ENCODE measurements at regions not wholly inside any gene's neighbourhood (a gene's known extent, or its start where the extent isn't known, plus 50 kb on each side); places are given as distances from the start of the nearest gene placed in this dataset.

DNA sequence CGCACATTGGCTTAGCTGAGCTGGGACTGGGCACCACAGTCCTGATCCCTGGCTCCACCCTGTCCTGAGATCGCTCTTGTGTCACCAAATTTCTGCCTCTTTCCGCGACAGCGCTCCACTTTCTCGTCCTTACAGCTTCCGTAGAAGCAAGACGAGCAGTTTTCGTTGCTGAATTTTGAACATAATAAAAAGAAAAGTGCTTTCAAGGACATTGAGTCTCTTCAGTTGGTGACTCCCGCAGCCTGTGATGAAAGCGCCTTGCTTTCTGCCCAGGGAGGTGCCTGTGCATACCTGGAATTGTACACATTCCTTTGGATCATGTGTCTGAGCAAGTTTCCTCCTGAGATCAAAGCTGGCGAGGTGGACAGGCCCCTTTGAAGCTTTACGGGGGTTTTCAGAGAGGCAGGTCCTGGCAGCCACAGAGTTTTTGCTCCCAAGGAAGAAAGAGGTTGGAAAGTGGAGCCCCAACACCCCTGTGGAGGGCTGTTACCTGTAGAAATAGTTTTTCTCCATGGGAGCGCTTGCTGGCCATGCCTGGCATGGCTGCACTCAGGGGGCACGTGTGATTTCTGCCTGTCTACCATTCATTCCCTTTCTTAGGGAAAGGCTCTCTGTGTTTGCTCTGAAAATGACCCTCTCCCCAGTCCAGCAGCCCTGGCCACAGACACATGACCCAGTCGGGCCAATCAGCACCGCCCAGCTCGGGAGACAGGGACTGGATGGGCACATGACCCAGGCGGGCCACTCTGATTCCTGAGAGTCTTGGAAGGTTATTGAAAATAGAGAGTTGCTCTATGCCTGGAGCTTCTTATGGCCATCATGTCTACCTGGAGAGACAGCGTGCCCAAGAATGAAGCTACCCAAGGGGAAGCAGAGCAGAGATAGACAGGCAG is 115.6 kb upstream of the OTOS start:
- Histone ChIP-seq H3K36me3 (no peaks in the 10 kb centered on the region), H3K4me3 (no peak overlapping the region), H3K27me3 (no peaks in the 10 kb centered on the region), H3K27ac (peak overlapping the region in 1 of 2 donors; percentile 27), H3K9me3 (no peaks in the 10 kb centered on the region), H3K4me1 (ENCODE audit: insufficient read depth) (peaks cover 32% of the 10 kb centered on the region)
- TF ChIP-seq POLR2A (IDR thresholded peaks at IDR 0.05): no peak
- TF ChIP-seq, protein P1, sequence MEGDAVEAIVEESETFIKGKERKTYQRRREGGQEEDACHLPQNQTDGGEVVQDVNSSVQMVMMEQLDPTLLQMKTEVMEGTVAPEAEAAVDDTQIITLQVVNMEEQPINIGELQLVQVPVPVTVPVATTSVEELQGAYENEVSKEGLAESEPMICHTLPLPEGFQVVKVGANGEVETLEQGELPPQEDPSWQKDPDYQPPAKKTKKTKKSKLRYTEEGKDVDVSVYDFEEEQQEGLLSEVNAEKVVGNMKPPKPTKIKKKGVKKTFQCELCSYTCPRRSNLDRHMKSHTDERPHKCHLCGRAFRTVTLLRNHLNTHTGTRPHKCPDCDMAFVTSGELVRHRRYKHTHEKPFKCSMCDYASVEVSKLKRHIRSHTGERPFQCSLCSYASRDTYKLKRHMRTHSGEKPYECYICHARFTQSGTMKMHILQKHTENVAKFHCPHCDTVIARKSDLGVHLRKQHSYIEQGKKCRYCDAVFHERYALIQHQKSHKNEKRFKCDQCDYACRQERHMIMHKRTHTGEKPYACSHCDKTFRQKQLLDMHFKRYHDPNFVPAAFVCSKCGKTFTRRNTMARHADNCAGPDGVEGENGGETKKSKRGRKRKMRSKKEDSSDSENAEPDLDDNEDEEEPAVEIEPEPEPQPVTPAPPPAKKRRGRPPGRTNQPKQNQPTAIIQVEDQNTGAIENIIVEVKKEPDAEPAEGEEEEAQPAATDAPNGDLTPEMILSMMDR (IDR thresholded peaks at IDR 0.05): no peak
- no peak for TF ChIP-seq EP300 (IDR thresholded peaks at IDR 0.05)
- no peak for DNase-seq
- intact Hi-C loops (cut with DNase I): no loop called here
- 81 to 83% (median 81%) methylated on average over 20 of the region's 20 CpGs for WGBS, 3 donors

DNA sequence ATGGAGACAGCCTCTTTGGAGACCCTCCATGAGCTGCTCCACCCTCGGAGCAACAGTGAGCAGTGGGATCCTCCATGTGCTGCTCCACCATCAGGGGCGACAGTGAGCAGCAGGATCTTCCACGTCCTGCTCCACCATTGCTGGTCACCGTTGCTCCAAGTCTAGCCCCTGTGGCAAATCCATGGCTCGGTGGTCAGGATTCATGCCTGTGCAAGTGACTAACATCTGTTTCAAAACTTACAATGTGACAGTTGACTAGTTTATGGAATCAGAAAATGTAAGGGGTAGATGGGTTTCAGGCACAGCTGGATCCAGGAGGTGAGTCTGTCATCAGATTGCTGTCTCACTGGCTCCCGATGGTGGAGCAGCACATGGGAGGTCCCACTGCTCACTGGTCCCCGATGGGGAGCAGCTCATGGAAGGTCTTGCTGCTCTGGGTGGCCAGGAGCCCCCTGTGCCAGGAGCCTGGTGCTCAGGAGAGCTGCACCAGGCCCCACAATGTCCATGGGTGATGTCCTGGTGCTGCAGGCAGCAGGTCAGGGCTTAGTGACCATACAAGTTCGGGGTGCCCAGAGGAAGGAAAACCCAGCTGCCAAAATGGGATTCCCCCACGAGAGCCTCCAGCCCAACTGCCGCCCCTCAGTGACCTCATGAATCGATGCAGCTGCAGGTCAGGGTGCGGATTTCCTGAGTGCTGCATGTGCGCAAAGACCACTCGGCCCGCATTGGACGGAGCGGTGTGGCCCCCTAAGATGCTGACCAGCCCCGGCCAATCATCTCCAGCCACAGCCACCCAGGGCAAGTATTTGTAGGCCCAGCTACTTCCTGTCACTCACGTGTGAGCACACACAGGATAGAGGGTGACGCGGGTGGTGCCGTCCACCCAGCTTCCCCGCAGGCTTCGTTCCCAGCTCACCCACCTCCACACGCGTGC is 116.5 kb upstream of the OTOS start:
- peak overlapping the region in 1 of 2 donors; percentile 95 for H3K27ac ChIP-seq
- peak in 1 of 5 donors; percentile 32 for DNase-seq
- 93 to 95% (median 94%) methylated on average over 26 of the region's 26 CpGs for WGBS, 3 donors

DNA sequence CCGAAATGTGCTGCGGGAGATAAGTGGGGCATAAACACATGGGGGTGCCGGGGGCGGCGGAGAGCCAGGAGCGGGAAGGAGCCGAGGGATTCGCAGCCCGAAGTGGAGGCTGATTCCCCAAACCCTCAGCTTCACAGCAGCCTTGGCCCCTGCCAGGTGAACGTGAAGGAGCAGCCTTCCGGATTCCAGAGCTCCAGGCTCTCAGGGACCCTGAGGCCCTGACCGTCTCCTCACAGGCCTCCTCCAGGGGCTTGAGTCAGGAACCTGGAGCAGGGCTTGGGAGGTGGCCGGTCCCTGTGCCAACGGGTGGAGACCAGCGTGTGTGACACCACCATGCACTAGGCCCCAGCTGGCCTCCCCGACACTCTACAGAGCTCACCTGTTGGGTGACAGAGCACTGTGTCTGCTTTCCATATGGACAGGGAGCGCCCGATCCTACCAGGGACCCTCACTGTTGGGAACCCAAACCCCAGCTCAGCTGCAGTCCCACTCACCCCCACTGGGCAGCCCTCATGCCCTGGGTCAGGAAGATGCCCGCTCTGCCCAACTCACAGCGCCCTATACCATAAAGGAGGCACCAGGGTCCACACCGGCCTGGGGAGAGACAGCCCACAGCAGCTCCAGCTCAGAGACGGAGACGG is 117.6 kb upstream of the OTOS start:
- Histone ChIP-seq H3K4me3 (no peak overlapping the region), H3K27me3 (no peaks in the 10 kb centered on the region), H3K27ac (peak overlapping the region; percentile 87 to 95), H3K4me1 (ENCODE audit: insufficient read depth) (peaks cover 26% of the 10 kb centered on the region), H3K36me3 (no peaks in the 10 kb centered on the region), H3K9me3 (no peaks in the 10 kb centered on the region)
- WGBS, 3 donors: 86 to 95% (median 90%) methylated on average over 23 of the region's 23 CpGs
- intact Hi-C loops (cut with DNase I): no loop called here
- TF ChIP-seq, protein P1 (IDR thresholded peaks at IDR 0.05): no peak
- TF ChIP-seq POLR2A (IDR thresholded peaks at IDR 0.05) (no peak), EP300 (IDR thresholded peaks at IDR 0.05) (no peak)
- DNase-seq: peak in 3 of 5 donors; percentile 22 to 49 (median 43)

More for the DNA sequence above, 116.5 kb upstream of the OTOS start:
- no peaks in the 10 kb centered on the region for H3K36me3 ChIP-seq
- intact Hi-C loops (cut with DNase I): no loop called here
- H3K4me1 ChIP-seq (ENCODE audit: insufficient read depth): peaks cover 29% of the 10 kb centered on the region
- H3K9me3 ChIP-seq: no peaks in the 10 kb centered on the region
- no peak overlapping the region for H3K4me3 ChIP-seq
- TF ChIP-seq EP300 (IDR thresholded peaks at IDR 0.05): no peak
- TF ChIP-seq, protein P1 (IDR thresholded peaks at IDR 0.05): no peak
- no peak for TF ChIP-seq POLR2A (IDR thresholded peaks at IDR 0.05)
- no peaks in the 10 kb centered on the region for H3K27me3 ChIP-seq

DNA sequence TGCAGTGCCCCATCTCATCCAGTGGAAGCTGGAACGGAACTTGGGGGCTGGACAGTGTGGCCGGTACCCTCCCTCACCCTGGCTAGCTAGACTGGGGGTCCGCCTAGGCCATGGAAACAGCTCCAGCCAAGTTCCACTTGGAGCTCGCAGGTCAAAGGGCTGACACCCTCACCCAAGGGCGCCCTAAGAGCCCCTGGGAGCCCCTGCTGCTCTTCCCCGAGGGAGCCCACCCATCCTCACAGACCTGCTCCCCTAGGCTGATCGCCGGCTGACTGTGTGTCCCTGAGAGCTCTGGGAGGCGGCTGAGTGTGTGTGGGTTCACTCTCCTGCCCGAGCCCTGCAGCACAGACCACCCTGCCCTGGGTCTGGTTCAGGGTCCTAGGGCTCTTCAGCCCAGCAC is 118.2 kb upstream of the OTOS start:
- TF ChIP-seq POLR2A (IDR thresholded peaks at IDR 0.05): no peak
- TF ChIP-seq, protein P1 (IDR thresholded peaks at IDR 0.05): no peak
- TF ChIP-seq EP300 (IDR thresholded peaks at IDR 0.05): no peak
- H3K27me3 ChIP-seq: no peaks in the 10 kb centered on the region
- no peak overlapping the region for H3K4me3 ChIP-seq
- no peaks in the 10 kb centered on the region for H3K9me3 ChIP-seq
- DNase-seq: peak in 2 of 5 donors; percentile 35 to 56
- no peaks in the 10 kb centered on the region for H3K36me3 ChIP-seq
- WGBS, 3 donors: 68 to 81% (median 69%) methylated on average over 10 of the region's 10 CpGs
- intact Hi-C loops (cut with DNase I): no loop called here
- peak overlapping the region; percentile 87 to 95 for H3K27ac ChIP-seq
- peaks cover 26% of the 10 kb centered on the region for H3K4me1 ChIP-seq (ENCODE audit: insufficient read depth)
